ENCODE measurements at regions not wholly inside any gene's neighbourhood (a gene's known extent, or its start where the extent isn't known, plus 50 kb on each side); places are given as distances from the start of the nearest gene placed in this dataset.

DNA sequence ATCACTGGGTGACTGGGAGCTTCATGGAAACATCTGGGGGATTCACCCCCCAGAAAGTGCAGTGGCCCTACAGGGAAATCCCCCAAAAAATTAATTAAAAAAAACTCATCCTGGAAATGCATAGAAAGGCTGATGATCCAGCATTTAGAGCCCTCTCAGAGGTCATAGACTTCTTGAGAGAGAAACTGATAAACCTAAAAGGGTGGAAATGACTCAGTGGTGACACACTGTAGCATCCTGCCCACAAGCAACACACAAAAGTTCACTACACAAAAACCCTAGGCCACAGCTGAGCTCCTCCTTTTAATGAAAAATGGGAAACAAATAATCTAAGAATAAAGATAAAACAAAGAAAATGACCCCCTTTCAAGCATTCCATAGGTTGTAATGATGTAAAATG is 911.5 kb downstream of the GLUD2 start:
- TF ChIP-seq CTCF (IDR thresholded peaks at IDR 0.05) (no peak), EZH2 (IDR thresholded peaks at IDR 0.05; ENCODE audit: borderline replicate concordance, insufficient read depth, low read depth, low read length, poor library complexity, severe bottlenecking) (no peak)

Data from B cell (primary cell).